NCI-H526 treated with DMSO at 0.1 percent for 48 hours (cell line): ENCODE measurements at regions not wholly inside any gene's neighbourhood (a gene's known extent, or its start where the extent isn't known, plus 50 kb on each side); places are given as distances from the start of the nearest gene placed in this dataset.

Experiments used
- DNase-seq: peaks from one replicate; lab custom pipeline; 2025; lab: John Stamatoyannopoulos, UW

GRCh38 chr1:201771466-201771865, 57.5 kb upstream of the IPO9 start:
- DNase-seq, result no peak

GRCh38 chr1:201772178-201772577, 56.8 kb upstream of the IPO9 start:
- DNase-seq, result no peak

- no peak for DNase-seq
These were observed 55.2 kb upstream of the IPO9 start for GRCh38 chr1:201773764-201774163.

- no peak for DNase-seq
These were observed 54.6 kb upstream of the IPO9 start for GRCh38 chr1:201774224-201774982.

- DNase-seq, result no peak
These were observed 54.0 kb upstream of the IPO9 start for GRCh38 chr1:201774983-201775344.

GRCh38 chr1:201775380-201775779, 53.6 kb upstream of the IPO9 start:
- DNase-seq, result no peak

GRCh38 chr1:201778279-201779065, 50.5 kb upstream of the IPO9 start:
- DNase-seq, result no peak
